ENCODE measurements at regions not wholly inside any gene's neighbourhood (a gene's known extent, or its start where the extent isn't known, plus 50 kb on each side); places are given as distances from the start of the nearest gene placed in this dataset.

- no peak overlapping the region for H3K27ac ChIP-seq (ENCODE audit: low read length)
- no peaks in the 10 kb centered on the region for H3K27me3 ChIP-seq (ENCODE audit: control insufficient read depth, insufficient read depth, low read length)
- ChIA-PET CTCF (no interaction called here), POLR2A (no interaction called here)
- H3K9me3 ChIP-seq (ENCODE audit: control insufficient read depth, insufficient read depth, low read depth, low read length), result no peaks in the 10 kb centered on the region
- ATAC-seq, result no peak
- no peak for DNase-seq (ENCODE audit: low read depth, low spot score)
- in situ Hi-C loops (cut with HindIII; ENCODE audit: low pct_unique_long_range_greater_than_20kb, low sequenced_read_pairs), result no loop called here
- intact Hi-C loops (cut with micrococcal nuclease; ENCODE audit: unreplicated experiment), result no loop called here
- H3K36me3 ChIP-seq (ENCODE audit: control insufficient read depth, insufficient read depth, low read length), result no peaks in the 10 kb centered on the region
- no peaks in the 10 kb centered on the region for H3K4me1 ChIP-seq (ENCODE audit: control insufficient read depth, insufficient read depth, low read length)
- BruUV-seq (replicated peaks), result no TSS peak
- no peak overlapping the region for H3K4me3 ChIP-seq (ENCODE audit: low read depth in 2 of 2, low read length in 2 of 2)
- TF ChIP-seq REST (IDR thresholded peaks at IDR 0.05; ENCODE audit: insufficient read depth in 1 of 2, low read depth in 2 of 2, low read length in 1 of 2) (no peak), TCF7L2 (IDR thresholded peaks at IDR 0.05; ENCODE audit: low read depth, low read length) (no peak), POLR2AphosphoS5 (IDR thresholded peaks at IDR 0.05; ENCODE audit: low read depth, low read length) (no peak), CTCF (IDR thresholded peaks at IDR 0.05) (no peak), SIN3A (IDR thresholded peaks at IDR 0.05; ENCODE audit: borderline replicate concordance, insufficient read depth, low read depth, low read length) (no peak)
Measured at GRCh38 chr3:174737966-174738365, 121.2 kb upstream of the NAALADL2 start.

GRCh38 chr3:174749143-174749542, 110.0 kb upstream of the NAALADL2 start:
- intact Hi-C loops (cut with micrococcal nuclease; ENCODE audit: unreplicated experiment) (no loop called here), in situ Hi-C loops (cut with HindIII; ENCODE audit: low pct_unique_long_range_greater_than_20kb, low sequenced_read_pairs) (no loop called here)
- BruUV-seq (replicated peaks), result no TSS peak
- Histone ChIP-seq H3K9me3 (ENCODE audit: control insufficient read depth, insufficient read depth, low read depth, low read length) (no peaks in the 10 kb centered on the region; the same call in 1 of the 2 replicates), H3K27me3 (ENCODE audit: control insufficient read depth, insufficient read depth, low read length) (no peaks in the 10 kb centered on the region), H3K36me3 (ENCODE audit: control insufficient read depth, insufficient read depth, low read length) (no peaks in the 10 kb centered on the region), H3K4me3 (ENCODE audit: low read depth in 2 of 2, low read length in 2 of 2) (no peak overlapping the region), H3K4me1 (ENCODE audit: control insufficient read depth, insufficient read depth, low read length) (no peaks in the 10 kb centered on the region), H3K27ac (ENCODE audit: low read length) (no peak overlapping the region)
- ATAC-seq (no peak), DNase-seq (ENCODE audit: low read depth, low spot score) (no peak)
- ChIA-PET CTCF (no interaction called here), POLR2A (no interaction called here)
- TF ChIP-seq POLR2AphosphoS5 (IDR thresholded peaks at IDR 0.05; ENCODE audit: low read depth, low read length), result no peak
- no peak for TF ChIP-seq REST (IDR thresholded peaks at IDR 0.05; ENCODE audit: insufficient read depth in 1 of 2, low read depth in 2 of 2, low read length in 1 of 2)
- TF ChIP-seq CTCF (IDR thresholded peaks at IDR 0.05), result no peak
- no peak for TF ChIP-seq SIN3A (IDR thresholded peaks at IDR 0.05; ENCODE audit: borderline replicate concordance, insufficient read depth, low read depth, low read length)
